T-helper 2 cell treated with Interferon-gamma antibody and Interleukin-4, amounts not matched to agents 100 ng/mL and 5 ng/mL, for 36 hours (primary cell): ENCODE measurements at regions not wholly inside any gene's neighbourhood (a gene's known extent, or its start where the extent isn't known, plus 50 kb on each side); places are given as distances from the start of the nearest gene placed in this dataset.
"Not testable (repeated sequence)": the region's sequence is repeated elsewhere in the genome, so short reads cannot be mapped to it uniquely, and the experiment has no call there.

Experiments used
- intact Hi-C: fragments of 100-400 bp; cut with micrococcal nuclease; formaldehyde crosslinking; loops from one replicate; pipeline ENCODE4 v1.15.1; 2023

DNA sequence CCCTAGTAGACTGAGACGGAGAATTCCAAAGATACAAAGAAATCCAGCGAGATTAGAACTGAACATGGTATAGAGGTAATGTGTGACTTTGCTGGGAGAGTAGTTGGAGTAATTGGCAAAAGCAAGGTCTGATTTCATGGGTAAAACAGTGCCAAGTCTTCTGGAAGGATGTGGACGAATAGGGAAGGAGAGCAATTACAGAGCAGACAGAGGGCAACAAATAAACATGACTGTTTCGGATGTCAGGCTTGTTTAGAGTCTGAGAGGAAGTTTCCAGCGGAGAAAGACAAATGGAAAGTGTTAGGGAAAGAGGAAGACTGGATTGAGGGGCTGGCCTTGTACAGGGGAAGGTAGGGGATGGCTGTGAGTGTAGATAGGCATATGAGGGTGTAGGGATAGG lies 190.4 kb upstream of the ADRA1D start:
- intact Hi-C loops: no loop called here

DNA sequence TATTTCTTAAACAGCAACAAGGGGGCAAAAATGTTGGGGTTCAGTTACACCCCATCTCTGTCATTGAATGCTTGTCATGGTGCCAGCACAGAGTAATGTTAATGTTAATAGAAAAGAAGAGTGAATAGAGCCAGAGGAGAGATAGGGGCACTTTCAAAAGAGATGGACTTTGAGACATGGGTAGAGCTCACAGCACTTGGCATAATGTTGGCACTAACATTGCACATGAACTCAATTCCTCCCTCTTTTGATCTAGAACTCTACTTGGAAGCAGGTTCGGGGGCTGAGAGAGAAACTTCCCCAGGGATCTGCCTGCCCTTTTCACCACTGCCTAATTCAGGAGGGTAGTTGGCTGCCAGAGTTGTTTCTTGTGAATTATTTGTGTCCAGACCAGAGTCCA lies 188.0 kb upstream of the ADRA1D start:
- intact Hi-C loops: no loop called here

DNA sequence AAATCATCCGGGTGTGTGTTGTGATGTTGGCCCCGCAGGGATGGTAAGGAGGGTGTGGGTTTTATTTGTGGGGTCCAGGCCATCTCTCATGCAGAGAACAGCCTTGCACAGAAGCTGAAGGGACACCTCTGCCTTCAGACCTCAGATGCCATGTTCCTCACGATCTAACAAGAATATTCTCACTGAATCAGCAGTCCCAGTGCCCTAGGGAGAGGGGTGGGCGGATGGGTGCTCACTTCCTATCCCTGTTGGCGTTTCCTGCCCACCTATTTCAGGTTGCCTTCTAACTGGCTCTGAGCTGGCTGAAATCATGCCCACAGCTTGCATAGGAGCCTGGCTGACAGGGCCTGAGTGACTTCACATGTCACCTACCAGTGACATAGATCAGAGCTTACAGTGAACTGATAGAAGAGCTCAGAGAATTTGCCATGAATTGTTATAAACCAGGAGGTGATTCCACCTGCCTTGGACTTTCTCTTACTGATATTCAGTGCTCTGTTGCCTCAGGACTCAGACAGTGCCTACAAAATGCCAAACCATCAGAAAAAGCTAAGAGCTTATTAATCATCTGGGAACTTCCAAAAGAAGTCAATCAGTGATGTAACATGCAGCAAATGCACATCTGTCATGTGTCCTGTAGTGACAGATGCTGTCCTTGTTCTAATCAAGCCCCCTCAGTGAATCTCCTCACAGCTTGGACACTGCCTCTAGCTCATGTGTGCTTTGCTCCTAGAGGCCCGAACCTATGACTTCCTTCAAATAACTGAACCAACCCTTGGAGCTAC lies 186.8 kb upstream of the ADRA1D start:
- intact Hi-C loops: no loop called here

DNA sequence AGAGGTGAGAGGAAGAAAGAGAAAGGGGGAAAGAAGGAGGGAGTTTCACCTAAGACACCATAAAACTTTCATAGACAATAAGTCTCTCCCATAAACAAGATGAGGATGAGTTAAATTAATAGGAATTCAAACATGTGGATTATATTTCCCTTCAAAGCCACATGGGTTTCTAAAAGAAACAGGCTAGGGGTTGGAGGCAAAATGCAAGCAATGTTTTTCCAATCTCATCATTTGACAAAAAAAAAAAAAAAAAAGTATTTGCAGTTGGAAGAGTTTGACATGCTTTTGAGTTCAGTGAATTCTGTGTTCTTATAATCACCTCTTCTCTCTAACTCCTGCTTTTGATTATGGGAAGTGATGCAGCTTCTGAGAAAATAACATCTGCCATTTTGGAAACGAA lies 186.1 kb upstream of the ADRA1D start:
- intact Hi-C loops: no loop called here

DNA sequence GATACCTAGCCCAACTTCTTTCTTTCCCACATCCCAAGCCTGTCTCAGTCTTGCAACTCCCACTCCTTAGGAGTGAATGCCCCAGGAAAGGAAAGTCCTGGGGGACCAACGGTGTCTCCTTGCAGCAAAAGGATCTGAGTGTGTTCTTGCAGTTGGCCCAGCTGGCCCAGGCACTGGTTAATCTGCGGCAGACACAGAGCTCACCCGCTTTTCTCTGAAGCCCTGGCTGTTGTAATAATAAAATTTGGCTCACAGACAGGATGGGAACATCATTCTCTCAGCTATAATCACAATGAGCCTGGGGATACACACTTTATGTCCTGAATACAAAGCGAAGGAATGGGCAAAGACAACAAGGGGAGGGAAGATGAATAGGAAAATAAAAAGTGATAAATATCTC lies 185.6 kb upstream of the ADRA1D start:
- intact Hi-C loops: no loop called here

DNA sequence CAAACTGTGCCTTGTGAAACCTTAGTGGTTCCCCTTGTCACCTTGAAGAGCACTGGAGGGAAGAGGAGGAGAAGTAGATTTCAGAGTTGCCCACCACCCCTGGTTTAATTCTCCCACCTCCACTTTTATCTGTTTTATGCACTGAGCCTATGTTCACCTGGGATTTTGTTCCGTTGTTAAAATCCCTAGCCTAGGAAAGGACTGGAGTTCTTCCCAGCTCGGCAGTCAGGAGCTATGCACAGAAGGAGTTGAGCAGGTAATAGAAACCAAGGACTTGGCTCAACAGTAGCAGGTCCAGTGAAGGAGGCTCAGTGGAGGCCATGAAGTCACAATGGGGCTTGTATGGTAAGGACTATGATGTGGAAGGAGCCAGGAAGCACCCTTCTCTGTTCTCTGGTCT lies 182.4 kb upstream of the ADRA1D start:
- intact Hi-C loops: no loop called here

DNA sequence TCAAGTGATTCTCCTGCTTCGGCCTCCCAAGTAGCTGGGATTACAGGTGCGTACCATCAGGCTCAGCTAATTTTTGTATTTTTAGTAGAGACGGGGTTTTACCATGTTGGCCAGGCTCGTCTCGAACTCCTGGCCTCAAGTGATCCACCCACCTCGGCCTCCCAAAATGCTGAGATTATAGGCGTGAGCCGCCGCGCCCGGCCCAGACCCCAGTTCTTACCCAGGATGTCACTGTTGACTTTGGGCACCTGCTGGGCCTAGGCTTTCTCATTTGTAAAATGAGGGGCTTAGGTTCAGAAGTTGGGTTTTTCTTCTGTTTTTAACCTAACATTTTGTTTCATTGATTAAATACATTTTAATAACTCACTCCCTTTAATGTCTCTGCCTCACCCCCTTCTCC lies 181.7 kb upstream of the ADRA1D start:
- intact Hi-C loops: not testable (repeated sequence)

DNA sequence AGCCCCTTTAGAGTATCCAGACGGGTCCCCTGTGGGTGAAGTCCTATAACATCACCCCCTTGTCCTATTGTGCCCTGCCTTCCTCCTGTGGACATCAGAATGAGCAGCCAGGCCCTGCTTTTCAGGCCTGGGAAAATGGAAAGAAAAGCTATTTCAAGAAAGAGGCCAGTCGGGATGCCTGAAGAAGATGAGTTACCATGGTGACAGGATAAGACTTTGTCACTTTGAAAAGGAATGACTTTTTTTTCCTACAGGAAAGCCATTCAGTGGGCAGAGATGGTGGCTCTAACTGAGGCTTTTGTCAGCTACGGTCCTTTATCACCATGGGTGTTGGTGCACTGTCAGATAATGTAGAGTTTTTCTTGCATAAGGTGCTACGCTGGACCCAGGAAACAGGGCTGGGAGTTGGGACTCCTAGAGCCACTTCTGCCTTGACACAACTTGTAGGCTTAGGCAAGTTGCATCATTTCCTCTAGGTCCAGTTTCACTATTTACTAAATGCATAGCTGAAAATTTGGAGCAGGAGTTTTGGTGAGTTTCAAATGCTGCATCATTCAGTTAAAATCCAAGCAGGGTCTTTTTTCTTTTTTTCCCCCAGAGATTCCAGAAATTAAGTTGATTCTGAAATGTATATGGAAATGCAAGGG lies 179.0 kb upstream of the ADRA1D start:
- intact Hi-C loops: no loop called here

DNA sequence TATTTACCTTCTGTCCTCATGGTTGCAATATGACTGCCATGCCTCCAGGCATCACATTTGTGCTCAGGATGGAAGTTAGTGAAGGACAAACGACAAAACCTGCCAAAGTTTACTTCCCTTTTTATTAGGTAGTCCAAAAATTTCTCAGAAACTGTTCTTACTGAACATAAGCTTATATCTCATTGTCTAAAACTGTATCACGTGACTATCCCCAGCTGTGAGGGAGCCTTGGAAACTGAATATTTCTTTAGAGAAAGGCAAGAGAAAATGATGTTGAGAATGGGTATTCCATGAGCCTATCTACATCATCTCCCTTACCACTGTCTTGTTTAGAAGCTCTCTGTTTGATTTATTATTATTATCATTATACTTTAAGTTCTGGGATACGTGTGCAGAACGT lies 169.1 kb upstream of the ADRA1D start:
- intact Hi-C loops: no loop called here

DNA sequence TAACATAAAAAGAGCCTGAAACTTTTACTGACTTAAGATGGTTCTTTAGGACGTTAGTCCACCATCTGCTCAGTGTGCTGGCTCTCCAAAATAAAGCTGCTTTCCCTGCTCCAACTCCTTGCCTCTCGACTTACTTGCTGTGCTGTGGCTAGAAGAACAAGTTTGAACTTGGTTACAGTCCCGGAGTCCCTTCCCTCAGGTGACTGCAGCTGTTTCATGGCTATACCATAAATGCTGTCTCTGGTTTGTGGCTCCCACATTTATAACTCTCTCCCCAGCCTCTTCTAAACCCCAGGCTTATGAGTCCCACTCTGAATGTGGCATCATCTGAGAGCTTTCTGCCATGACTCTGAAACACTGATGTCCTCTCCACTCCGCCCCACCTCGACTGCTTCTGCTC lies 166.2 kb upstream of the ADRA1D start:
- intact Hi-C loops: no loop called here

DNA sequence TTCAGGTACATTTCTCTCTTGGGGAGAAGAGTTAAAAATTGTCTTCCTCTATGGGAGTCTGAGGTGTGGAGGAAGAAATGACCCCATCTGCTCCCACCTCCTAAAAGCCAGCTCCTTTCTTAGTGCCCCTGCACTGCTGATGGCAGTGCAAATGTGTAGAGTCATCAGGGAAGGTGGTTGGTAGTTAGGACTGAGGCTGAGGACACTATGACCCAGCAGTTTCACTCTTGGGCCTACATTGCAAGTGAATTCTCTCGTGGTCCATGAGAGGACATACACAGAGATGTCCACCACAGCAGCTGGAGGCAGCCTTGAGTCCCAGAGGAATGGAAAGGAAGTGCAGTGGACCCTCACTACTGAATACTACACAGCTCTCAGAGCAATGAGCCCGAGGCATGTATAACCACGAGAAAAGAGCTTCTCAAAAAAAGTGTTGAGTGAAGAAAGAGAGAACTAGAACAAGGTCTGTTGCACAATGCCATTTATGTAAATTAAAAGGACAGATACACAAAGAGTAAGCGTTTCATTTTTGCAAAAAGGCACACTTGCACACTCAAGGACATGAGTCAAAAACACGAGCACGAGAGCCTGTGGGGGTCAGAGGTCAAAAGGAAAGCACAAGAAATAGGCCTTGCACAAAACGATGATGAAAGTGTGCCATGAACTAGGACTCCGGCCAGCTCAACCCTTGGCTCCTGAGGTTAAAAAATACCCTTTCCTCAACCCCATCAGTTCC lies 164.4 kb upstream of the ADRA1D start:
- intact Hi-C loops: no loop called here

DNA sequence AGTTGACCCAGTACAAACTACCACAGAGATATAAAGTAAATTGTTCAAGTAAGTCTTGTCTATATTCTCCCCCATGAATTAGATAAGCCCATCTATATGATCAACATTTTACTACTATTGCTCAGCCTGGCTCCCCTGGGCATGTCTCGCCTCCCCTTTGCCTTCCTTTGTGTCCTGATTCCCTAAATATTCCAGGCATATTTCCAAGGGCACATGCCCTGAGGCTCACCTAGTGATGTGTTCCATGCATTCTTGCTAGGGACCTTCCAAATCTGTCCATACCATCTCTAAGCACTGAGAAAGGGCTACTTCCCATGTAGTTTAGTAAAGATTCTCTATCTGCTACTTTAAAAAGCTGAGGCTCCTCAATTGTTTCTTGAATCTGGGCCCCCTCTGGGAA lies 163.1 kb upstream of the ADRA1D start:
- intact Hi-C loops: no loop called here

DNA sequence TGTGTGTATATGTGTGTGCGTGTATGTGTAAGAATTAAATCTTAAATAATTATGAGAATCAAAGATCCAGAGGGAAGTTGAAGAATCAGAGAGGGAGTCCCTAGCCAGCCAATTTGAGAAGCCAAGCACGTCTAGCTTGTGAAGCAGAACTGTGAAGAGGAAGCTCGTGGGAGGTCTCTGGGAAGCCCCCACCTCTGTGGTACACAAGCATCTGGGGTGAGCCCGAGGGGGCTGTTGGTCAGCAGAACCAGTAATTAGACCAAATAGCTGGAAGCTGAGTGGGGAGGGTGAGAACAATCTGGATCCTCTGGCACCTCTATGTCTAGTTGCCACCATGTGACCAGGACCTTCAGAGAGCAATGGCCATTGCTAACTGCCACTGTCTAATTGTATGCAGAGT lies 162.7 kb upstream of the ADRA1D start:
- intact Hi-C loops: no loop called here

DNA sequence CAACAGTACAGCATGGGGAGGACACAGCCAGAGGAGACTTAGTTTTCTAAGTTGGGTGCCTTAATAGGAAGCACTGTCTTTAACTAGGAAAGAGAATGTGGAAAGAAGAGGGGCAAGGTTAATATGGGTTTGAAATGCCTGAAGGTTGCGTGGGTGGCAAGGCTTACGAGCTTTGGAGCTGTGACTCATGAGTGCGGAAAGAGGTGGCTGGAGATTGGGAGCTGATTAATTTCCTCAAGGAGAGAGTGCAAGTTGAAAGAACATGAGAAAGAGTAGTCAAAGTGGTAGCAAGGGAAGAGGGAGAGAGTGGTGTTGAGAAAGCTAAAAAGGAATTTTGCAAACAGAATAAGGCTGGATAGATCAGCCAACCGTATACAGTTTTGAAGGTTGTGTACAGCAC lies 157.5 kb upstream of the ADRA1D start:
- intact Hi-C loops: no loop called here

DNA sequence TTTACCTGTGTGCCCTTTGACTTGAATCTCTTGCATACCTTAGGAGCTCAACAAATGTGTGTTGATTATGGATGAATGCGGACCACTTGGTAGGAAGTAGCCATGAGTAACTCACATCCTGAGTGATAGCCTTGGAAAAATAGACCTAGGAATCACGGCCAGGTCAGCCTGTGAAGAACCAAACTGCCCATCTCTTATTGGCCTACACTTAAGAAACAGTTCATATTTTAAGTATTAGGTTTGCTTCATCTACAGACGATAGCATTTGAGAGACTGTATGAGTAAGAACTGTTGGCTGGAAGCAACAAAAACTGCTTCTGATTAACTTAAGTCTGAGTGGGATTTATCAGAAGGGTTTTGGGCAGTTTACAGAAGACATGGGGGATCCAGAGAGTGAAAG lies 152.5 kb upstream of the ADRA1D start:
- intact Hi-C loops: no loop called here

DNA sequence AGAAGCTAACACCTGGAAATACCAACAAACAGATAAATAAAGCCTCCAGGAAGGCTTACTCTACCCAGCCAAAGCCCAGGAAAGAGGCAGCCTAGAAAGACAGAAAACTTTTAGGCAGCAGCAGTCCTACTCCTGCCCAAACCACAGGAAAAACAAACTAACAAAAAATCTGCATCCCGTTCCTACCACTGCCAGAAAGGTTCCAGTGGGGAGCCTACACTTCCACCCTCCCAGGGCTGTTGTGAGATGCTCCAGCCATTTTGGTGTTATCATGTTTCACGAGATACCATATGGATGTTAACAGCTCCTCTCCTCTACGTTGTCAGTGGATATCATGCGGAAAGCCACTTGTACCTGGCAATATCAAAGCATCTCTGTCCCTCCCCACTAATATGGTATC lies 135.9 kb upstream of the ADRA1D start:
- intact Hi-C loops: no loop called here

DNA sequence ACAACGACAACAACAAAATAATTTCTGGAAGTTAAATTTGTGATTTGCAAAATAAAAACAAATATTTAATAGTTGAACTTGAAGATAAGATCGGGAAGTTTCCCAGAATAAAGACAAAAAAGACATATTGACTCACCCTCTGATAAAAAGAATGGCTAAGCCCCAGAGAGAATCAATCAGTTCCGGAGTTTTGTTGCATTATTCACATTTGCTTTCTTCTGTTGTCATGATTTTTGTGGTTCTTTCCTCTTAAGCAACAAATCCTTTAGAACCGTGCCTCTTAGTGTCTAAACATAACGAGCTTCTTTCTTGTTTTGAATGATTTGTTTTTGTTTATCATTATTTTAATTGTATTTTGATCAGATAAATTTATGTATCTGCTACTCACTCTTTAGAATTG lies 134.9 kb upstream of the ADRA1D start:
- intact Hi-C loops: no loop called here

DNA sequence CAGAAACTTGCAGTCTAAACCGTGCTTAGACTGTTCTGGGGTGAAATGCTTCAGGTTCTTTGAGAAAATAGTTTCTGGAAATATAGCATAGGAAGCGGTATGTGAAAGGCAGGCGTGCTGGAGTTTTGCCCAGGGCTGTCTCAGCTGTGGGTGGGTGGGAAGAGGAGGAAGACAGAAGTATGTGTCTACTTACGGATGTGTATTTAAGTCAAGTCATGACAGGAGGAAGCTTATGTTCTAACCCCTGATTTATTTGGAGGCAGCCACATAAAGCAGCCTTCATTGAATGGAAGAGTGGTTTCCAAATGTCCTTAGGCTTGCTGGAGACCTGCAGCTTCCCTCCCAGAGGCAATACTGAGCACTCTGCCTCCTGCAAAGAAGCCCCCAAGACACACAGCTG lies 126.8 kb upstream of the ADRA1D start:
- intact Hi-C loops: no loop called here

DNA sequence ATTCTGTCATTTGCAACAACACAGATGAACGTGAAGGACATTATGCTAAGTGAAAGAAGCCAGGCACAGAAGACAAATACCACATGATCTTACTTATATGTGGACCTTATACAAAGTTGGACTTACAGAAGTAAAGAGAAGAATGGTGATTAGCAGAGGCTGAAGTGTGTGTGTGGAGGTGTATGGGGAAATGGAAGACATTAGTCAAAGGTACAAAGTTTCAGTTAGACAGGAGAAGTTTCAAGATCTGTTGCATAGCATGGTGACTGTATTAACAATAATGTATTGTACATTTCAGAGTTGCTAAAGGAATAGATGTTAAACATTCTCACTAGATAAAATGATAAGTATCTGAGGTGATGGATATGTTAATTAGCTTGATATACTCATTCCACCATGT lies 124.4 kb upstream of the ADRA1D start:
- intact Hi-C loops: no loop called here

DNA sequence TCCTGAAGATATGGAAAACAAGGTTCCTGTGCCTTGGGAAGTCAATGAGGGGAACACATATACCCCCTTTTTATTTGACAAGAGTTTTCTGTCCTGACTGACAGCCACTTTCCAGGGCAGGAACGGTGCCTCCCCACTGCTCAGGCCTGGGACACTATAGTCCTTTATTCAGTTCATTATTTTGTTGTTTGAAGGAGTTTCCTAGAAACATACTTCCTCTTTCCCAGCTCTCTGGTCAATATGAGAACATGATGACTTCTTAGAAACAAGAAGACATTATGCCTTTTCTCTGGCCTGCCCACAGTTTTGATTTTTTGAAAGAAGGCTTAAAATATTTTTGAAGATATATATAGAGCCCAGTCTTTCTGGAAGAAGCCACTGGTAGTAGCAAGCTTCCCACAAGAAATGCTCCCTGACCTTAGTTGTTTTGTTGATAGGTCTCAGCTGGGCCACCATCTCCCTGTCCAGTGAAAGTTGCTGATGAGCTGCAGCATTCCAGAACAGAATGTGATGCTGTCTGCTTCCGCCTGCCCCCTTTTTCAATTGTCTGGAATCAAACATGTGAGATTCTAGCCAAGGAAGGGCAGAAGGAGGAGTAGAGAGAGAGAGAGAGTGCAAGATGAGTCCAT lies 122.7 kb upstream of the ADRA1D start:
- intact Hi-C loops: no loop called here

DNA sequence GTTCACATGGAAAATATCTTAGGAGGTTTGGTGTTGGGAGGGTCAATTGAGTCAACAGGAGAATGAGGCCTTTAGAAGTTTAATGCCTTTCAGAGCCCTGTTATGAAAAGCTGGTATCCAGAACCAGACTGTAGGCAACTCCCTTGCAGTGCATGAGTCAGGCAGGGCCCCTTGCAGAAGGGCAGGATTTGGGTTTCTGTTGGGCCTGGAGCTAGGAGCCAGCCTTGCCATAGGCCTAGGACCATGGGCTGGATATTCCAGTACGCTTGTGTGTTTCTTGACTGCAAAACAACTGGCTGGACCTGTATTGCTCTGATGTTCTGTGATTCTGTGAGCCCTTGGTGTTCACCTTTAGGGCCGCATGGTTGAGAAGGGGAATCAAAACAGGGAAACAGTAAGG lies 121.8 kb upstream of the ADRA1D start:
- intact Hi-C loops: no loop called here

DNA sequence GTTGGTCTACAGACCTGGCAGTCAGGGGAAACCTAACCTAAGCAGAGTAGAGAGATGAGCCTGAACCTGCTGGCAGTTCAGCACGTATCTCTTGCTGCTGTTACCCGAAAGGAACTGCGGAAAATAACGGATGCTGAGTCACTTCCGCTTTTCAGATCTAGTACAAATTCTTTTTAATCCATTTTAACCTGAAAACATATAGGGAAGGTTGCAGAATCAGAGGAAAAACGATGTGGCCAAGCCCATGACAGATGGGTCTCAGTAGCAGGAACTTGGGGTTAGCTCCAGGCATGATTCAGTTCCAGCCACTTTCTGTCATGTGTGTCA lies 120.7 kb upstream of the ADRA1D start:
- intact Hi-C loops: no loop called here
